NCI-H524 treated with DMSO at 0.1 percent for 48 hours (cell line): ENCODE measurements at regions not wholly inside any gene's neighbourhood (a gene's known extent, or its start where the extent isn't known, plus 50 kb on each side); places are given as distances from the start of the nearest gene placed in this dataset.
"Not testable (repeated sequence)": the region's sequence is repeated elsewhere in the genome, so short reads cannot be mapped to it uniquely, and the experiment has no call there.

Experiments used
- DNase-seq: peaks from one replicate; lab custom pipeline; 2025; lab: John Stamatoyannopoulos, UW

DNA sequence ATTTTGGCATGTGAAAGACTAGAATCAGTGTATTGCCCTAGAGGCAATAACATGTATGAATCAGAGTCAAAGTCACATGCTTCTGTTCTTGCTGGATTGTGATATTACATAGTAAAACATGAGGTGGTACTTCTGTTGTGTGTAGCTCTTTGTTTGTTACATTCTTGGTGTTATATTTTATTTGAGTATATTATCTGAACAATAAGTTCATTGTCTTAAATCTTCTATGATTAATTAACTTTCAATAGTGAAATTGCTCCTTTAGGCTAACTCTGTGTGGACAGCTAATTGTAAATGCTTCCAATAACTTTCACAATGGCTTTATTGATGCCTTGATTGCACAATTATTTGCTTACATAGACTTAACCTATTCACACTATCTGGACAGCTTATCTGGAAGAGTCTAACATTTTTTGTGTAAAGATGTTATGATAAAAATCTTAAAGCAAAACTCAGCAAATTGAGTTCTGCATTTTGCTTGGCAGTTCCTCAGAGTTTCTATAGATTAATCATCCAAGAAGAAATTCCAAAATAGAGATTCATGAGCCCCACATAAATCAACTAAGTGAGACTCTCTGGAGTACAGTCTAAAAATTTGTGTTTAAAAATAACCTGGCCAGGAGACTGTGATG is 239.6 kb upstream of the TUSC1 start:
- DNase-seq, result no peak

- DNase-seq, result no peak
Observed at GRCh38 chr9:25913806-25914205, 235.6 kb upstream of the TUSC1 start.

- DNase-seq, result no peak
Observed at GRCh38 chr9:25904701-25905100, 226.5 kb upstream of the TUSC1 start.

DNA sequence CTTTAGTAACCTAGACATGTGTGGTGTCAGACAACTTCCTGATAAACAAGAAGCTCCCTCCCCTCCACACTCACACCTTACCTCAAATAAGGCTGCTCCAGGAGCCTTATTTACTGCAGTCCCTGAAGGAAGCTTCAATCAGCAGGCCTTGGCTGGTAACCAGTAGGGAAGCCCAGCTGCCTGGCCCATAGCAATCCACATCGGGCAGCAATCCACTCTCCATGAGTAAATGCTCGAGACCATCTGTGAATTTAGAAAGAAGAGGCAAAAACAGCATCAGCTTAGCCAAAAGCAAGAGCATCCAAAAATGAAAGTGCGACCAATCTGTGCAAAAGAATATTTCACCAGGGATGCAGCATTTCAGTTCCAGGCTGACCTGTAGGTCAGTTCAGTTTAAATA is 213.3 kb upstream of the TUSC1 start:
- DNase-seq, result no peak

DNA sequence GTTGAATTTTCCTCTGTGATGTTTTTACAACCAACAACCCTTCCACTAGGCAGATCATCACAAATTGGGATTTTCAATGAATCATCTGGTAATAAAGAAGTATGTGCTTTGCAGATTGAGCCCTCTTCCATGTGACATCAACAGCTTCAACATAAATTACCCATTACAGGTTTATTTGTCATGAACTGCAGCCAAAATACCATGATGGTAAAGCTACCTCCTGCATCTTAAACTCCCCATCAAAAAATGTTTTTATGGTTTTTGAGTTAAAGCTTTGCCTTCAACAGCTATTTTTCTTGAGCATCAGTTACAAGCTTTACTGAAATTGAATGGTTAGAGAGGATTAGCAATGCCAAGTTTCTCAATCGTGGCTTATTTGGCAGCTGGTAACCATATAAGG is 211.4 kb upstream of the TUSC1 start:
- no peak for DNase-seq

- no peak for DNase-seq
Observed at GRCh38 chr9:25876248-25876647, 198.0 kb upstream of the TUSC1 start.

- DNase-seq, result no peak
Observed at GRCh38 chr9:25864509-25864908, 186.3 kb upstream of the TUSC1 start.

DNA sequence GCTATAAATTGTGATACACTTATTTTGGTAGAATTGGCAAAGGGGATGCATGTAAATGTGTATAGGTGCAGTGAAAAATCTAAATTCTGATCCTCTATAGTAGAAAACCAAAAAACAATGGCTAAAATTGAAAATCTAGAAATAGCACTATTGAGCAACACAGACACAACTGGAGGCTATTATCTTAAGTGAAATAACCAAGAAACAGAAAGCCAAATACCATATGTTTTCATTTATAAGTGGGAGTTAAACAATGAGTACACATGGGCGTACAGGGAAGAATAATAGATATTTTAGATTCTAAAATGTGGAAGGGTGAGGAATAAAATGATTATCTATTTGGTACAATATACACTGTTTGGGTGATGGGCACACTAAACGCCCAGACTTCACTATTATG is 183.2 kb upstream of the TUSC1 start:
- no peak for DNase-seq

DNA sequence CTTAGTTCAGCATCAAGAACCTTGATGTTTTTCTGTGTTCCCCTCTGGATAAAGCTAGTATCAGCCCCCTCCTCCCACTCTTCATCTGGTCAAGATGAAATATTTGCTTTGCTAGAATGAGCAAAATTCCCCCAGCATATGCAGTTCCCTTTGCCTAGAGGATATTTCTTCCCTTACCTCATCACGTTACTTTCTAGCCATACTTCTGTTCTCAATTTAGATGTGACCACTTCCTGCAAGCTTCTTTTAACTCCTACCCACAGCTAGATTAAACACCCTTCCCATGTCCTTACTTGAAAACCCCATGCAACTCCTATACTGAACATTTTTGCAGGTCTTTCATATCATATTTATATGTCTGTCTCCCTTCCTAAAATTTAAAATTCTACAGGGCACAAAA is 178.9 kb upstream of the TUSC1 start:
- no peak for DNase-seq

DNA sequence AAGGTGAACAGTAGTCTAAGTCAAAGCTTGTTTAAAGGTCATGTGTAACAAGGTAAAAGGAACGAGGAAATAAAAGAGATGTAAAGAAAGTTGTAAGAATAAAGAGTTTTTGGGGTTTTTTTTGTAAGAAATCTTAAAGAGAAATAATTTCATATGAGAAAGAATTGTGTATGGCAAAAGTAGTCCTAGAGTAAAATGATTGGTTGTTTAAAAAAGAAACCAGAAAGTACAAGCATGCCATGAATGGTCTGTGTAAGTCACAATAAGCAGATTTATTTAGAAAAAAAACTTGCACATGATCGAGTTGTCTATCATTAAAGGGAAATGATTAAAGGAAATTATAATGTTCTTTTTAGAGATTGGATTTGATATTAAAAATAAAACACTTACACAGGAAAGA is 172.6 kb upstream of the TUSC1 start:
- no peak for DNase-seq

GRCh38 chr9:25845867-25846266 is 167.6 kb upstream of the TUSC1 start:
- DNase-seq, result no peak

- DNase-seq, result no peak
Observed at GRCh38 chr9:25830381-25830780, 152.1 kb upstream of the TUSC1 start.

- DNase-seq, result no peak
Observed at GRCh38 chr9:25827626-25828025, 149.4 kb upstream of the TUSC1 start.

- no peak for DNase-seq
Observed at GRCh38 chr9:25816439-25816838, 138.2 kb upstream of the TUSC1 start.

DNA sequence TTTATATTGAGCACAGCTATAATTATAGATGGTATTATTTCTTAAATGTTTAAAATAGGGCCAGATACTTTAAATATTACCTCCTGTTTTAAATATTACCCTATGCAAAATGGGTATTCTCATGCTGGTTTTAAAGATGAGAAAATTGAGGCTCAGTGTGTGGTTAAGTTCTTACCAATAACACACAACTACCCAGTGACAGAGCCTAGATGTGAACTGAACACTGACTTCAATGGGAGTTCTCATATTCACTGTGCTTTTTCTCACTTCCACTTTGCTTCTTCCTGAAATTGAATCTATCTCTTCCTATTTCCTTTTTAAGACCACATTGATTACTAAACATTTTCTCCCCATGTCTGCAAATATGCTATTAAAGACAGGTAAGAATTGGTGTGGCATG is 135.8 kb upstream of the TUSC1 start:
- no peak for DNase-seq

DNA sequence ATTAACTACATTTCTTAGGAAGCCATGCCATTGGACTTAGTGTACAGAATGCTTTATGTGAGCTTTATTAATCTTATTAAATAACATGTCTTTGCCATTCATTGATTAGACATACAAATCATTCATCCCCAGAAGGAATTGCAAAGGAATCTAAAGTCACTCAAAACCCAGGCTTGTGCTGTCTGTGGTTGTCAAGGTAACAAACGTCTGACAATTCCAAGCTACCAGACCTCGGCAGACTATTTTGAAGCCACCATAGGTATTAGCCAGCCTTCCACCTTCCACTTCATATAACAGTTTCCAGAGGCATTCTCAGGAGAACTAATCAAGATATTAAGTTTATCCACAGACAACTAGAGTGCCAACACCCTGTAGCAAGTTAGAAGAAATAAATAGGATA is 135.2 kb upstream of the TUSC1 start:
- no peak for DNase-seq

- DNase-seq, result no peak
Observed at GRCh38 chr9:25808554-25808953, 130.3 kb upstream of the TUSC1 start.

- DNase-seq, result no peak
Observed at GRCh38 chr9:25804856-25805255, 126.6 kb upstream of the TUSC1 start.

DNA sequence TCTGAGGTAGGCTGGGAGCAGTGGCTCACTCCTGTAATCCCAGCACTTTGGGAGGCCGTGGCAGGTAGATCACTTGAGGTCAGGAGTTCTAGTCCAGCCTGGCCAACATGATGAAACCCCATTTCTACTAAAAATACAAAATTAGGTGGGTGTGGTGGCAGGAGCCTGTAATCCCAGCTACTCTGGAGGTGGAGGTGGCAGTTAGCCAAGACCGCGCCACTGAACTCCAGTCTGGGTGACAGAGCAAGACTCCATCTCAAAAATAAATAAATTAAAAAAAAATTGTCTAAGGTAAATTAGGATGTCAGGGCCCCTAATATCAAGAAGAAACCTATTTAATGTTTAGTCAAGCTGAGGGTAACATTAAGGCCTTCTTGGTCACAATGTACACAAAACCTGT is 123.7 kb upstream of the TUSC1 start:
- DNase-seq, result not testable (repeated sequence)

DNA sequence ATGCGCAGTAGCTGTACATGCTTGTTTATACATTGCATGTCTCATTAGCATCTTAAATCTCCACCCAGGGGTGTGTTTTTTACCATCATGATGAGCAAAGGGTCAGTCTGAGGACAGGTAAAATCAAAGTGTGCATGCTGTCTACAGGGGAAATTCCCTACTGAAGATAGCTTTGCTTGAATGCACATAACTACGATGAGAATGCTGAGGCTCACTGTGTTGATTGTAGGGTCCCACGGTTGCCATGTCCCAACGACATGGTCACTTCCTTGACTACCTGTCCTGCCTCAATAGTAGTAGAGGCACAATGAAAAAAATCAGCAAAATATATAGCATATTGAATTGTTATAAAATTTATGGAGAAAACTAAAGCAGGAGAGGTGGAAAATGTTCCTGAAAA is 95.6 kb upstream of the TUSC1 start:
- DNase-seq, result no peak

GRCh38 chr9:25755951-25756350 is 77.7 kb upstream of the TUSC1 start:
- DNase-seq, result no peak

- no peak for DNase-seq
Observed at GRCh38 chr9:25752398-25752797, 74.2 kb upstream of the TUSC1 start.

GRCh38 chr9:25742256-25742655 is 64.0 kb upstream of the TUSC1 start:
- DNase-seq, result no peak

GRCh38 chr9:25733336-25733982 is 55.2 kb upstream of the TUSC1 start:
- DNase-seq, result no peak
